Activated naive CD4-positive, alpha-beta T cell treated with anti-CD3 and anti-CD28 coated beads, Interleukin-2, amount 10 ng/mL, durations not matched to agents 7 days and 5 days (primary cell): ENCODE measurements at regions not wholly inside any gene's neighbourhood (a gene's known extent, or its start where the extent isn't known, plus 50 kb on each side); places are given as distances from the start of the nearest gene placed in this dataset.
"Not testable (repeated sequence)": the region's sequence is repeated elsewhere in the genome, so short reads cannot be mapped to it uniquely, and the experiment has no call there.

Source experiments
- CTCF ChIA-PET: fragments of 350-600 bp; sonication (Branson Sonifier 250); formaldehyde crosslinking; loops from one replicate; lab custom pipeline; 2021; ENCODE audit warnings: antibody characterized with exemption; lab: Charles Lee
- DNase-seq: peaks from one replicate; pipeline ENCODE4 v3.0.0-alpha.2; 2020
- H3K27ac Mint-ChIP-seq: one replicate; pipeline ENCODE4 v1.8.0; 2021; ENCODE audit warnings: mild to moderate bottlenecking, moderate library complexity, mixed read lengths
- H3K27me3 Mint-ChIP-seq: one replicate; pipeline ENCODE4 v1.8.0; 2021; ENCODE audit warnings: mild to moderate bottlenecking, mixed read lengths
- H3K36me3 Mint-ChIP-seq: one replicate; pipeline ENCODE4 v1.8.0; 2021; ENCODE audit warnings: mixed read lengths
- H3K4me1 Mint-ChIP-seq: one replicate; pipeline ENCODE4 v1.8.0; 2021; ENCODE audit warnings: mixed read lengths
- H3K4me3 Mint-ChIP-seq: one replicate; pipeline ENCODE4 v1.8.0; 2021; ENCODE audit warnings: mild to moderate bottlenecking, moderate library complexity, mixed read lengths
- H3K9me3 Mint-ChIP-seq: one replicate; pipeline ENCODE4 v1.8.0; 2021; ENCODE audit warnings: mixed read lengths

DNA sequence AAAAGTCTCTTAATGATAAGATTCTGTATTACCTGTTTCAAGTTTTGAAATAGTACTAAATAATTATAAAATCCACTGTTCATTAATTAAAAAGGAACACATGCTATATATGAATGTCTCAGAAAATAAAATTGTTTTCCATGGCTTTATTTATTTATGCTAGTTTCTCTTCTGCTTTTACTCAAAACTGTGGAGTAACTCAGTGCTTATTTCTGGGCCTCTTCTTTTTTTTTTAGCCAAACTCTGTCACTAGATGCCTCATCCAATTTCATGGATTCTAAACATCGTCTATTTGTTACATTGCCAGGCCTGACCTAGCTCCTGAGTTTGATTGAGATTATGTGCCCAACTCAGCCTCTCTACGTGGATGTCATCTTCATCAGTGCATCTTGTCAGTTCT is 1509.7 kb downstream of the MAT2B start:
- H3K9me3 Mint-ChIP-seq: peaks cover 12% of the 10 kb centered on the region
- H3K36me3 Mint-ChIP-seq: no peaks in the 10 kb centered on the region
- DNase-seq: no peak
- H3K27me3 Mint-ChIP-seq: no peaks in the 10 kb centered on the region
- H3K4me1 Mint-ChIP-seq: no peaks in the 10 kb centered on the region
- H3K4me3 Mint-ChIP-seq: no peak overlapping the region
- H3K27ac Mint-ChIP-seq: no peak overlapping the region
- CTCF ChIA-PET: no interaction called here

DNA sequence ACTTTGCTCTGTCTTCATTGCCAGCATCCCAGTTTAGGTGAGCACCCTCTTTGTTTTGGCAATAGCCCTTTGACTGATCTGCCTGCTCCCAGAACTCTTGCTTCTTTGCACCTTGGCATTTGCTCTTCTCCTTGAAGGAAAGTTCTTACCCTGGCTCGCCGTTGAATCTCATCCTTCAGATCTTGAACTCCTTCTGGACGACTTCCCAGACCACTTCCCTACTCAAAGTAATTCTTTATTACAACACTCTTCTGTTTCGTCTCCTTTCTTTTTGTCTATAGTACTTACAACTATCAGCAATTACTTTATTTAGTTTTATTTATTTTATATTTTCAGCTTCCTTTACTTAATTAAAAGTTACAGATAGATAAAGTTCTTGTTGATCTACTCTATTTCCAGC is 1510.1 kb downstream of the MAT2B start:
- no peak overlapping the region for H3K27ac Mint-ChIP-seq
- DNase-seq: no peak
- no peaks in the 10 kb centered on the region for H3K36me3 Mint-ChIP-seq
- H3K4me3 Mint-ChIP-seq: no peak overlapping the region
- peaks cover 12% of the 10 kb centered on the region for H3K9me3 Mint-ChIP-seq
- no peaks in the 10 kb centered on the region for H3K27me3 Mint-ChIP-seq
- CTCF ChIA-PET: no interaction called here
- H3K4me1 Mint-ChIP-seq: no peaks in the 10 kb centered on the region

DNA sequence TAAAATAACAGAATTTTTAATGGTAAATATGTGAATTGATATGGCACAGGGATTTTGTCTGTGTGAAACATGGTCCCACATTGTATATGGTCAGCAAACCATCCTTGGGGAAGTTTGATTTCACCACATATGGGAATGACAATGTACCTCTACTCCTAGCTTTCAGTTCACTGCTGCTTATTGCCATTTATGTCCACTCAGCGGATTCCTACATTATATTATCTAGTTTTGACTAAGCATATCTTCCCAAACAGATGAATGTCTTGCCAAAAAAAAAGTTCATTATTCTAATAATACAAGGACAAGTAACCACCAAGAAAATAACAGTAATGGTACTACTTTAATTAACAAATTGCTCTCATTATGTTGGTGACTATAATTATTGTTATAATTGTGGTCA is 1521.6 kb downstream of the MAT2B start:
- H3K36me3 Mint-ChIP-seq: no peaks in the 10 kb centered on the region
- DNase-seq: no peak
- H3K27me3 Mint-ChIP-seq: no peaks in the 10 kb centered on the region
- no peak overlapping the region for H3K4me3 Mint-ChIP-seq
- peaks cover 10% of the 10 kb centered on the region for H3K9me3 Mint-ChIP-seq
- CTCF ChIA-PET: no interaction called here
- H3K27ac Mint-ChIP-seq: no peak overlapping the region
- no peaks in the 10 kb centered on the region for H3K4me1 Mint-ChIP-seq

DNA sequence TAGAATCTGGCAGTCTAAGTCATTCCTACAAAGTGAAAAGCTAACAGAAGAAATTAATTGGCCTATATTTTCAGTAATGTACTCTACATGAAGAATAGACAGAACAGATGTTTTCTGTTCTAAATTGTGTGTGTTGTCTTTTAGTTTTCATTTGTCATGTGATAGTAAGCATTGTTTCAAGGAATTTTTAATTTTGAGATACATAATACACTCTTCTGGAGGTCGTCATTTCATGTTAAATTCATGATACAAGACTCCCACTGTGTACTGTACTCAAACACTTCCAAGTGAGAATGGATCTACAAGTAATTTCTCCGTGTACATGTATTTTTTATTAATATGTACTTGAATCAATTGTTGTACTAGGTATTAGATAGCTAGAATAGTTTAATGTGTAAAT is 1522.9 kb downstream of the MAT2B start:
- Mint-ChIP-seq H3K36me3 (no peaks in the 10 kb centered on the region), H3K27me3 (no peaks in the 10 kb centered on the region), H3K9me3 (peaks cover 4% of the 10 kb centered on the region), H3K4me1 (no peaks in the 10 kb centered on the region), H3K27ac (no peak overlapping the region), H3K4me3 (no peak overlapping the region)
- CTCF ChIA-PET: no interaction called here
- no peak for DNase-seq

DNA sequence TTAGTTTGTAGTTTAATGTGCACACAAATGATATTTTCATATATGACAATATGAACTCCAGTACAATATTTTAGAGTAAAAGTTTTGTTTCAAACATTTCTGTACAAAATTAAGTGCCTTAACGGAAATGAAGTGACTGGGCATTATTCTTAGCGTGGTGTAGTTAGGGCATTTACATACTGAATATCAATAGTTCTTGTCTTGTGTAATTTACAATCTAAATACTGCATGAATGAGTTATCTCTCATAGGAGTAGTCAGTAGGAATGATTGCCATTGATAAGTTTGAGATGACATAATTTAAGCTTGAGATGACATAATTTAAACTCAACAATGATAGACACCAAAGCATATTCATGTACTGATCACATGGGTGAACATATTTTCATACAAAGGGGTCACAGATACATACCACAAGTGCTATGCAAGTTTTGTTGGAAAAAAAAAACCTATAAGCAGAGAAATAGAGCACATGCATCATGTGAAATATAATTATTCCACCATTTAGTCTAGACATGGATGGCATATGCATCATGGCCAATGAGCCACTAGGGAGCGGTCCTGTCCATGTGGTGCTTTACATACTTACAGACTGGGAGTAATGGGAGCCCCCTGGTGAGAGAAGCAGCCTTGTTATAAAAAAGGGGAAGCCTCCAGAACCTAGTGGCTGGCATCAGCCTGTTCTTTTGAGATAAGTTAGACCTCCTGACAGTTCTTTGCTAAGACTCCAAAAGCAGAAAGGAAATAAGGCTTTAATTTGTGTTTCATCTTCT is 1523.9 kb downstream of the MAT2B start:
- no peak for DNase-seq
- H3K4me3 Mint-ChIP-seq: no peak overlapping the region
- H3K36me3 Mint-ChIP-seq: no peaks in the 10 kb centered on the region
- no peaks in the 10 kb centered on the region for H3K4me1 Mint-ChIP-seq
- CTCF ChIA-PET: no interaction called here
- H3K27me3 Mint-ChIP-seq: no peaks in the 10 kb centered on the region
- H3K9me3 Mint-ChIP-seq: peaks cover 2% of the 10 kb centered on the region
- H3K27ac Mint-ChIP-seq: no peak overlapping the region

DNA sequence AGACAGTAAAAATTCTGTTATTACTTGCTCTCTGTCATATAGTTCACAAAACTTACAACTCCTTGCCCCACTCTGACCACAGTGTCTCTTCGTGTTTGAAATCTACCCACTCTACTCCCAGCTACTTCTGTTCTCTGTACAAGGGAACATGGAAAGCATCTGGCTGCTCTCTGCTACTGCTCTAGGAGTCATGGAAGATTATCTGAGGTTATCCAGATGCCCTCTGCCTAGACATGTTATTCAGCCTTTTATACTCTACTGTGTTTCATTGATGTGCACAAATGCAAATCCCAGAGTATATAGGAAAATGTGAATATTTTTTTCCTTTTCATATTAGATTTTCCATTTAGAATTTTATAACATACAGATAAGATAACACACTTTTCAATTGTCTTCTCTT is 1525.6 kb downstream of the MAT2B start:
- Mint-ChIP-seq H3K27ac (no peak overlapping the region), H3K36me3 (no peaks in the 10 kb centered on the region), H3K4me3 (no peak overlapping the region), H3K4me1 (no peaks in the 10 kb centered on the region), H3K27me3 (no peaks in the 10 kb centered on the region), H3K9me3 (no peaks in the 10 kb centered on the region)
- DNase-seq: no peak
- CTCF ChIA-PET: no interaction called here

DNA sequence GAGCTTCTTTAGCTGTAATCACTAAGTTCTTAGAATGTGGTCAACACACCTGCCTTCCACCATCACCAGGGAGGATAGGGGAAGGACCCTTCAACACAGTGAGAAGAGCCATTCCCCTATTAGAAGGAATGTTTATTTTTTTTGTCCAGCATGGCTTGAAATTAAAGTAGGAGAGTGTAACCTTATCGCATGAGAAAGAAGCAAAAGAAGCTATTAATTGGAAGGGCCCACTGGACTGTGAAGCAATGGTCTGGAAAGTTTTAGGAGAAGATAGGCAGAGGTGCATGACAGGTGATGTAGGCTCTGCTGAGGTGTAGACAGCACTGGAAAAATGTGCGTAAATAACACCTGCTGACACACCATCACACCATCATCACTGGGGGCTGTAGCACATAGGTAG is 1526.0 kb downstream of the MAT2B start:
- no peaks in the 10 kb centered on the region for H3K27me3 Mint-ChIP-seq
- no peaks in the 10 kb centered on the region for H3K36me3 Mint-ChIP-seq
- no peak overlapping the region for H3K27ac Mint-ChIP-seq
- no peak for DNase-seq
- H3K4me3 Mint-ChIP-seq: no peak overlapping the region
- H3K9me3 Mint-ChIP-seq: peaks cover 2% of the 10 kb centered on the region
- CTCF ChIA-PET: no interaction called here
- no peaks in the 10 kb centered on the region for H3K4me1 Mint-ChIP-seq

DNA sequence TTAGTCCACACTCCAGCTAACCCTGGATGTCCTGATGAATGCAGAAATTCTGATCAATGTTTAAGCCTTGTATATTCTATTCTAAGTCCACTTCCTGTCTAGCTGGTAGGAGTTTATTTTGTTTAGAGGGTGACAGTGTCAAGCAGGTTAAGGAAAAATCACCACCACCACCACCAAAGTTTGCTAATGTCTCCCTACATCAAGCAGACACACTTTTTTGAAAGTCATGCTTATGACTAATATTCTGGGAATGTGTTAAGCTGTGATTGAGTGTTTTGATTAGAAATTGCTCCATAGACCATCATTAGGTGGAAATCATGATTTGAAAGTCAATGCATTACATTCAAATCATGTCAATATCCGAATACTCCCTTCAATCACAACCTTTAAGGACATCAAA is 1530.1 kb downstream of the MAT2B start:
- H3K4me1 Mint-ChIP-seq: no peaks in the 10 kb centered on the region
- no peaks in the 10 kb centered on the region for H3K36me3 Mint-ChIP-seq
- no peaks in the 10 kb centered on the region for H3K27me3 Mint-ChIP-seq
- CTCF ChIA-PET: no interaction called here
- H3K4me3 Mint-ChIP-seq: no peak overlapping the region
- H3K9me3 Mint-ChIP-seq: peaks cover 6% of the 10 kb centered on the region
- no peak for DNase-seq
- no peak overlapping the region for H3K27ac Mint-ChIP-seq

DNA sequence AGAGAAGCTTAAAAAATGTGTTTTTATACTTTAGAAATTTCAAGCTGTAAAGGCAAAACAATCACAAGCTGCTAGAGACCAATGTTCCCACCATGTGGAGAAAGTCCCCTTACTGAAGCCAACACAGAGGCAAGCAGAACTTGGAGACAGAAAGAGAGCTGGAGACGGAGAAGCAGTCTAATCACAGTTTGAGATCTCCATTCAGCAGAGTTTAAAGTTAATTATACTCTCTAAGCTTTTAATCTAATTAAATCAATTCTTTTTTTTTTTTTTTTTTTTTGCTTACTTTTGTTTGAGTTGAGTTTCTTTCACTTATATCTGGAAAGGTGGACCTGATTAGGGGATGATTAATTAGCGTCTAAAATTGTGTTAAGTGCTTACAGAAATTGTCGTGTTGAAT is 1534.3 kb downstream of the MAT2B start:
- Mint-ChIP-seq H3K4me3 (no peak overlapping the region), H3K9me3 (peaks cover 11% of the 10 kb centered on the region), H3K27me3 (no peaks in the 10 kb centered on the region), H3K36me3 (no peaks in the 10 kb centered on the region), H3K4me1 (no peaks in the 10 kb centered on the region), H3K27ac (no peak overlapping the region)
- DNase-seq: no peak
- CTCF ChIA-PET: no interaction called here

DNA sequence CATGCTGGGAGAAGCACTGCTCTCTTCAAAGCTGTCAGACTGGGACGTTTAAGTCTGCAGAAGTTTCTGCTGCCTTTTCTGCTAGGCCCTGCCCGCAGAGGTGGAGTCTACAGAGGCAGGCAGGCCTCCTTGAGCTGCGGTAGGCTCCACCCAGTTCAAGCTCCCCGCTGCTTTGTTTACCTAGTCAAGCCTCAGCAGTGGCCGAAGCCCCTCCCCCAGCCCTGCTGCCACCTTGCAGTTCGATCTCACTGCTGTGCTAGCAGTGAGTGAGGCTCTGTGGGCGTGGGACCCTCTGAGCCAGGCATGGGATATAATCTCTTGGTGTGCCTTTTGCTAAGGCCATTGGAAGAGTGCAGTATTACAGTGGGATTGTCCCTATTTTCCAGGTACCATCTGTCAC is 1540.5 kb downstream of the MAT2B start:
- H3K27me3 Mint-ChIP-seq, H3K4me3 Mint-ChIP-seq, CTCF ChIA-PET, H3K27ac Mint-ChIP-seq, DNase-seq, H3K4me1 Mint-ChIP-seq, H3K36me3 Mint-ChIP-seq: not testable (repeated sequence)
- peaks cover 12% of the 10 kb centered on the region for H3K9me3 Mint-ChIP-seq

DNA sequence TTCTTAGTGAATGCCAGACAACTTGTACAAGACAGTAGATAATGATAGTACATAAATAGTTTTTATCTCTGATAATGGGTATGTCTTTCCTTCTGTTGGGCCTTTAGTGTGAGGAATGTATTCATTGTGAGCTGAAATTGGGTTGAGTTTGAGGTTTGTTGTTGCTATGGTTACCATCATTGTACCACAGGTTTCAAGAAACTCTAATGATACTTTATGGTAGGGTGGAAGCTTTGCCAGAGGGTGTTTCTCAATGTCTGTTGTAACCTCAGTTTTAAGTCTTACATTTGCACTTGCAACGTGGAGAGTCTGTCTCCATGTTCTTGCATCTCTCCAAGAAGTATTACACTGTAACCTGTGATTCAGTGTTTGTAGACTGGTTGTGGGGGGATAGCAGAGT is 1550.1 kb downstream of the MAT2B start:
- no peak for DNase-seq
- CTCF ChIA-PET: no interaction called here
- Mint-ChIP-seq H3K27ac (no peak overlapping the region), H3K4me1 (no peaks in the 10 kb centered on the region), H3K36me3 (no peaks in the 10 kb centered on the region), H3K9me3 (no peaks in the 10 kb centered on the region), H3K4me3 (no peak overlapping the region), H3K27me3 (no peaks in the 10 kb centered on the region)

DNA sequence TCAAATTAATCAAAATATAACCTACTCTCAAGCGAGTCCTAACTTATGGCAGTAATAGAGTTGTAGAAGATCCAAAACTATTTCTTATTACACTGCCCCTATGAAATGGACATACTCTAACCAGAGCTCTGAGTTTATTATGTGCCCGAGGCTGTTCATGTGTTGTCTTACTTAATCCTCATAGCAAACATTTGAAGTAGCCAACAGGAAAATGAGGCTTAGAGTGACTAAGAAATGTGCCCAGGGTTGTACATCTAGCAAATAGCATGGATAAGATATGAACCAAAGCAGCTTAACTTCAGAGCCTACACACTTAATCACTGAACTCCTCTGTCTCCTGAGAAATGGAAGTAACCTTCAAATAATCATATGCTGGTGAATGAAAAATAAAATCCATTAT is 1551.7 kb downstream of the MAT2B start:
- H3K4me3 Mint-ChIP-seq: no peak overlapping the region
- DNase-seq: no peak
- no peaks in the 10 kb centered on the region for H3K36me3 Mint-ChIP-seq
- H3K9me3 Mint-ChIP-seq: peaks cover 2% of the 10 kb centered on the region
- CTCF ChIA-PET: no interaction called here
- H3K27me3 Mint-ChIP-seq: no peaks in the 10 kb centered on the region
- H3K27ac Mint-ChIP-seq: no peak overlapping the region
- no peaks in the 10 kb centered on the region for H3K4me1 Mint-ChIP-seq

DNA sequence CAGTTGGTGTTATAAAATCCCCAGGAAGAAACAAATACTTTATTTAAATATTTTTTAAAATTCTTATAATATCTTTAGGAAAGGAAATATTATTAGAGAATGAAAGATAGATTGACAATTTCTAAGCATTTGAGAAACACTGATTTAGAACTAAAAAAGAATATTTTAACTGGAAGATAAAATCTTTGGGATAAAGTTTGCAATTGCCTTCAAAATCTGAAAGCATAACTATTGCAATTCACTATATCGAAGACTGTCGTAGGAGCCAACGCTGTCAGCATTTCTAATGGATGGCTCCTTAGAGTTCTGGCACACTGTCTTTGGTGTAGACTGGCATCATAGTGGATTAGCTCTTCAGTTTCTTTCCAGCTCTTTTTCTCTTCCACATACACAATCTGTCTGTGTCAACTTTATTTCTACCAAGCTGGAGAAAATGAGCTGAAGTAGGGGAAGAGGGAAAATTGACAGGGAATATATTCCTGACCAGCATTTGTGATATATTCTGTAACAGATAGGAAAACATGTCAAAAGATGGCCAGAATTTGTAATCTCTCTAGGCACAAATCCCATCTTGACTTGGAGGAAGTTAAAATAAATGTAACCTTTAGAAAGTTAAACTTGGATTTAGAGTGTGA is 1561.4 kb downstream of the MAT2B start:
- no peaks in the 10 kb centered on the region for H3K27me3 Mint-ChIP-seq
- H3K4me3 Mint-ChIP-seq: no peak overlapping the region
- CTCF ChIA-PET: no interaction called here
- H3K4me1 Mint-ChIP-seq: no peaks in the 10 kb centered on the region
- no peaks in the 10 kb centered on the region for H3K36me3 Mint-ChIP-seq
- H3K9me3 Mint-ChIP-seq: peaks cover 12% of the 10 kb centered on the region
- no peak overlapping the region for H3K27ac Mint-ChIP-seq
- no peak for DNase-seq

DNA sequence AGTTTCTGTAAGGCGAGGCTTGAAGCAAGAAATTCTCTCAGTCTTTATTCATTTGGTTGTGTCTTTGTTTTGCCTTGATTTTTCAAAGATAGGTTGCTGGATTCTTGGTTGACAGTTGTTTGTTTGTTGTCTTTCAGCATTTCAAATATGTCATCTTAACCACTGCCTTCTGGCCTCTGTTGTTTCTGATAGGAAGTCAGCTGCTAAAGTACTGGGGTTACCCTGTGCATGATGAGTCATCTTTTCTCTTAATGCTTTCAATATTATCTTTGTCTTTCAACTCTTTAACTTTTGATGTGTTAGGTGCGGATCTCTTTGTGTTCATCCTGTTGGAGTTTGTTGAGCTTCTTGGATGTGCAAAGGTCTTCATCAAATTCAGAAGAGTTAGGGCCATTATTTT is 1571.3 kb downstream of the MAT2B start:
- Mint-ChIP-seq H3K4me1 (no peaks in the 10 kb centered on the region), H3K36me3 (no peaks in the 10 kb centered on the region), H3K27ac (no peak overlapping the region), H3K9me3 (peaks cover 24% of the 10 kb centered on the region), H3K27me3 (no peaks in the 10 kb centered on the region), H3K4me3 (no peak overlapping the region)
- CTCF ChIA-PET: no interaction called here
- no peak for DNase-seq

DNA sequence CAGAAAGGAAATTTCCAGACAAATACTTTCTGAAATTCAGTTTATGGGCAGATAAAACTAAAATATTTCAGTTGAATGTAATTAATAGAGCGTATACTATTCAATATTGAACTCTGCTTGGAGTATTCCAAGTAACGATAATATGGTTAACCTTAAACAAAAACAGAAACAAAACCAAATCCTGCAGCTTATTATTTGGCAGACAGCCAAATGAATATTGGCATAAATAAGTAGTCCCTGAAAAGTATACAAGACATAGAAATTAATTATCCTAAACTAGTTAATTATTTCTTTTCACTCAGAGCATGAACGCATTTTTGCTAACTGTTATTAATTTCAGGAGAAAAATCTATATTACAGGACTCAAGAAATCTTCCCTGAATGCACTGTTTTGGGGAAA is 1574.0 kb downstream of the MAT2B start:
- Mint-ChIP-seq H3K27ac (no peak overlapping the region), H3K4me3 (no peak overlapping the region), H3K4me1 (no peaks in the 10 kb centered on the region), H3K36me3 (no peaks in the 10 kb centered on the region), H3K9me3 (peaks cover 11% of the 10 kb centered on the region), H3K27me3 (no peaks in the 10 kb centered on the region)
- DNase-seq: no peak
- CTCF ChIA-PET: no interaction called here
